IPS-NIHi7 (cell line): ENCODE measurements at regions not wholly inside any gene's neighbourhood (a gene's known extent, or its start where the extent isn't known, plus 50 kb on each side); places are given as distances from the start of the nearest gene placed in this dataset.
"Not testable (repeated sequence)": the region's sequence is repeated elsewhere in the genome, so short reads cannot be mapped to it uniquely, and the experiment has no call there.

Experiments
- DNase-seq: peaks from one replicate; pipeline ENCODE4 v3.0.0; 2012; ENCODE audit warnings: mixed read lengths; ENCODE audit errors: extremely low spot score

DNA sequence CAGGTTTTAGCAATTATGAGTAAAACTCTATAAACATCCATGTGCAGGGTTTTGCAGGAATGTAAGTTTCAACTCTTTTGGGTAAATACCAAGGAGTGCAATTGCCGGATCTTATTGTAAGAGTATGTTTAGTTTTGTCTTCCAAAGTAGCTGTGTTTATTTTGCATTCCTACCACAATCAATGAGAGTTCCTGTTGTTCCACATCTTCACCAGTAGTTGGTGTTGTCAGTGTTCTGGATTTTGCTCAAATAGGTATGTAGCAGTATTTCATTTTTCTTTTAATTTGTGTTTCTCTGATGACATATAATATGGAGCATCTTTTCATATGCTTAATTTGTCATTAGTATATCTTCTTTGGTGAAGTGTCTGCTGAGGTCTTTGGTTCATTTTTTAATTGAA, 185.1 kb upstream of the GALNT15 start:
- DNase-seq = no peak

DNA sequence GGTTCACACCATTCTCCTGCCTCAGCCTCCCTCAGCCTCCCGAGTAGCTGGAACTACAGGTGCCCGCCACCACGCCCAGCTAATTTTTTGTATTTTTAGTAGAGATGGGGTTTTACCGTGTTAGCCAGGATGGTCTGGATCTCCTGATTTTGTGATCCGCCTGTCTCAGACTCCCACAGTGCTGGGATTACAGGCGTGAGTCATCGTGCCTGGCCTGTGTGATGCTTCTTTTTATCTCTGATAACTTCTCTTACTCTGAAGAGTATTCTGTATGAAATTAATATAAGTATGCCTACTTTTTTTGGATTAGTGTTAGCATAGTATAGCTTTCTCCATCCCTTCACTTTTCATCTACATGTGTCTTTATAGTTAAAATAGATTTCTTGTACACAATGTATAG, 180.8 kb upstream of the GALNT15 start:
- not testable (repeated sequence) for DNase-seq

- DNase-seq = not testable (repeated sequence)
Observed at GRCh38 chr3:15996496-15996895, 178.0 kb upstream of the GALNT15 start.

- no peak for DNase-seq
Observed at GRCh38 chr3:15997274-15997943, 177.1 kb upstream of the GALNT15 start.

DNA sequence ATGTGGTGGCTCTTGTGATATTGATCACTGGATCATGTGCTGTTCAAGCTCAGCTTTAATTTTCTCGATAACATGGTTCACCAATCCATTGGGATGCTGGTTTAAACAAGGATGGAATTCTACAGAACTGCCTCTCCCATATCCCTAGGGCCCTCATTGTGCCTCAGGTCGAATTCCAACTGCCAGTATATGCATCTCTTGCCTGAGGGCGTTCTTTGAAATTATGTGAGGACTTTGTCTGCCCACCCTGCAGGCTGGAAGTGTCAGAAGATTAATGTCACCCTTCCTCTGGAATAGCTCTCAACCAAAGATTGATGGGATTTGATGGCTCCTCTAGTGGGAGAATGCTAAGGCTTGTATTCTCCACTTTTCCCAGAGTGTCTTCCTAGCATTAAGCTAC, 175.6 kb upstream of the GALNT15 start:
- DNase-seq = no peak

DNA sequence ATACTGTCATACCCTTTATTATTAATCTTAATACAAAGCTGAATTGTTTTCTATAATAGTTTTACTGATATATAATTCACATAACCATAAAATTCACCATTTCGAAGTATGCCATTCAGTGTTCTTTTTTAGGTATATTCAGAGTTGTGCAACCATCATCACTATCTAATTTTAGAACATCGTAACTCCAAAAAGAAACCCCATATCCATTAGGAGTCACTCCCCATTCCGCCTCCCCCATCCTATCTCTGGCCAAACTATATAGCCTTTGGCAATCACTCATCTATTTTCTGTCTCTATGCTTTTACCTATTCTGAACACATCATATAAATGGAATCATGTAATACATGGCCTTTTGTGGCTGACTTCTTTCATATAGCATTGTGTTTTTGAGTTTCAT, 169.7 kb upstream of the GALNT15 start:
- no peak for DNase-seq

DNA sequence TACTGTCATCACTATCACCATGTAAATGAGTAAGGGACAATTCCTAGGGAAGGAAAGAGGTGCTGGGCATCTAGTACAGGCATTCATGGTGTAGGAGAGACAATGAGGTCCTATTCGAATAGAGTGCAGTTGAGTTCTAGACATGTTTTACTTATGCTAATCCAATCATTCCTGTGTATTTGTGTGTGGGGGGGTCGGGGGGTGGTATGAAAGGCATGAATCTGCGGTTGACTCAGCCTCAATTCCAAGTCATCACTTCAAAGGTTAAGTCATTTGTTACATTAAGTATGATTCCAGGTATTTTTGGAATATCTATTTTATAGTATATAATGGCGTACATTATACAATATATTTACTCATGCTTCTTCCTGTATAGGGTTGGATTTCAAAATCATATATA, 163.1 kb upstream of the GALNT15 start:
- no peak for DNase-seq

GRCh38 chr3:16012086-16012485, 162.4 kb upstream of the GALNT15 start:
- DNase-seq = no peak

- DNase-seq = no peak
Observed at GRCh38 chr3:16013568-16013967, 160.9 kb upstream of the GALNT15 start.

DNA sequence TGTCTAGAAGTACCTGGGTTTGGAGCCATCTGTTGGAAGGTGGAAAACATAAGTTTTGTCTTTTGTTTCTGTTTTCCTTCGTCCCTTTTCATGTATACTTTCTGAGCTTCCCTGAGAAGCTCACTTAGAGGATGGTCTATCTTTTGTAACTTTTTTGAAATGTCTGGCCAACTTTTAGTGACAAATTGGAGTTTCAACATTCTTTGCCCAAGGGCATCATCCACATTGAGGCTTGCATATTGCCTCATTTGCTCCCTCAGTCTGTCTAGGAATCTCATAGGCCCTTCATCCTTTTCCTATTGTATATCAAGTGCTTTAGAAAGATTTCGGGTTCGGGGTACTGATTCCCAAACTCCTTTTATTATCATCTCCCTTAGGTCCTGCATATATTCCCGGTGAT, 152.7 kb upstream of the GALNT15 start:
- DNase-seq = not testable (repeated sequence)

DNA sequence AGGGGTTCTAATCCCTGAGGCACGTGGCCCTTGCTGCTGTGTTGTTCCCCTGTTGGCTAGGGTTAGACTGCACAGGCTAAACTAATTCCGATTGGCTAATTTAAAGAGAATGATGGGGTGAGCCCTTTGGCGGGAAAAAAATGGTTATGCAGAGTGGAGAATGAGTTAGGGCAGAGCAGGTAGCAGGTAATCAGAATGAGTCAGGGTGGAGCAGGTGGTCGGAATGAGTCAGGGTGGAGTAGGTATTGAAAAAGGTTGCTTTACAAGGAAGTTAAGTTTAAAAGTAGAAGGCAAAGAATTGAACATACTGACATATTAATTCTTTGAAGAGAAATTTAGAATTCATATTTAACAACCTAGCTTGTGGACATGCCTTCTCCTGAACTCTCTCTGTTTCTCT, 150.6 kb upstream of the GALNT15 start:
- DNase-seq = not testable (repeated sequence)

DNA sequence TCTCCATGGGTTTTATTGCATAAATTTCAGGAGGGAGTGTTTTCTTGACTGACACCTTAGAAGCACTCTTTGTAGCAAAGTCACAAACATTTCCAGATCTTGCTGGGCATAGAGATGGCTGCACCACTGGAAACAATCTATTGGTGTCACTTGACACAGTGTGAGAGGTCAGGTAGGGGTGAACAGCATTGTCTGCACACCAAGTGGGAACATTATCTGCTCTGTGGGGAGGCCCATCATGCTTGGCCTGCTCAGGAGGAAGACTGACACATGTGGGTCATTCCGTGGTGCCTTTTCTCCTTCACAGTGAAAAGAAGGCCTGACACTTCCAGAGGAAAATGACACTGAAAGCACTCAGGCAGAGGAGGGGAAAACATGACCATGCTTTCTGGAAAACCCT, 149.9 kb upstream of the GALNT15 start:
- DNase-seq = no peak

DNA sequence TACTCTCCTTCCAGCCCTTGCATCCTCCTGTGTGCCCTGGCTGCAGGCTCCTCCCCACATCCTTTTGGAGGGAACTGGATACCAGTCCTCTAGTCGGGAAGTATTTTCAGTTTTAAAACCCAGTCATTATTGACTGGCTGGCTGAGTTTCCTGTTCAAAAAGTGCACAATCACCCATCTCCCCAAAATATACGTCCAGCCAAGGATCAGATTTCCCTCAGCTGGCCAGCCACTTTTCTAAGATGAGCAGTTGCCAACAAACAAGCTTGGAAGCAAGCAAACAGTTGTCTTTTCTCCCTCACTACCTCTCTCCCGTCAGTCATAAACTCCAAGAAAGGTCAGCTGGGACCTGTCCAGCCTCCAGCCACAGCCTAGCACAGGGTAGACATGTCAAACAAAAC, 147.7 kb upstream of the GALNT15 start:
- no peak for DNase-seq

DNA sequence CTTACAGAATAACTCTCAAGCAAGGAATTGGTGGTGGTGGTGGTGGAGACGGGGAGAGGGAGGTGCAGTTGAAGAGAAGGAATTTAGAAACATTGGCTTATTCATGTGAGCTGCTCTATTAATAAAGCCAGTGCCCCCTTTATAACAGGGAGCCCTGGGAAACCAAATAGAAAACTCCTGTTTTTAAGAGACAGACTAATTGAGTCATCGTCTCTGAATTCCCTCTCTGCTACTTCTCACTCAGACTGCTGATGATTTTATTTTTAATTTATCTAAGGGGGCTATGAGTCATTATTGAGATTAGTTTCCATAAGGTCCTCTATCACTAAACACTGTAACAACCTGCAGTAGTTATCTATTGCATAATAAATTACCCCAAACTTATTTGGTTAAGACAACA, 145.9 kb upstream of the GALNT15 start:
- no peak for DNase-seq

DNA sequence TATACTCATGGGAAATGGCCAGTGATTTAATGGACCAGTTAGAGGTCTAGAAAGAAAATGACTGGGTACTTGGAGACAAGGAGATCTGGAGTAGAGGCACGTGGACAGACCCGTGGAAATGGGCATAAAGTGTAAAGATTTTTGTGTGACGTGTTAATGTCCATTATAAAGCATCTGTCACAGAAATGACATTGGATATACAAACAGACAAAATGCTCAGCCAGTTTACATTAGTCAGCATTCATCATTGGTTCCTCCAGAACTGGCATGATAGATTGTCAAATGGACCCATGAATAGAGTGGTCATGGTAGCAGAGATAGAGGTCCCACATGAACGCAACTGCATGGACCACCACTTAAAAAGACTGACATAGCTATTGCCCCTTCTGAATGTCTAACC, 144.1 kb upstream of the GALNT15 start:
- DNase-seq = no peak

DNA sequence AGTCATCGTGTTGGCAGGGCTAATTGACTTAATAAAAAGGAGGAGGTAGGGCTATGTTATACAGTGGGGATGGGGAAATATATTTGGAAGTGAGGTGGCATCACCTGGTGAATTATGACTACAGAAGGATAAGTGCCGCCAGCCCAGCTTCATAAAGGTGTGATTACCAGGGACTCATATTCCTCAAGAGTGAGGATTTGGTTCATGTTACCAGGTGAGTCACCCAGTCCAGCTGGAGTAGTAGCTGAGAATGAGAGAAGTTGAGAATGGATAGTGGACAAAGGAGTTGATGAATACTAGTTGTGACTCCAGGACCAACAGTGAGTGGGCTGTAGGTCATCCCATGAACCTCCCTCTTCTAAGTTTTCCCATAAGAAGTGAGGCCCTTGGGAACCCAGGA, 143.0 kb upstream of the GALNT15 start:
- no peak for DNase-seq

DNA sequence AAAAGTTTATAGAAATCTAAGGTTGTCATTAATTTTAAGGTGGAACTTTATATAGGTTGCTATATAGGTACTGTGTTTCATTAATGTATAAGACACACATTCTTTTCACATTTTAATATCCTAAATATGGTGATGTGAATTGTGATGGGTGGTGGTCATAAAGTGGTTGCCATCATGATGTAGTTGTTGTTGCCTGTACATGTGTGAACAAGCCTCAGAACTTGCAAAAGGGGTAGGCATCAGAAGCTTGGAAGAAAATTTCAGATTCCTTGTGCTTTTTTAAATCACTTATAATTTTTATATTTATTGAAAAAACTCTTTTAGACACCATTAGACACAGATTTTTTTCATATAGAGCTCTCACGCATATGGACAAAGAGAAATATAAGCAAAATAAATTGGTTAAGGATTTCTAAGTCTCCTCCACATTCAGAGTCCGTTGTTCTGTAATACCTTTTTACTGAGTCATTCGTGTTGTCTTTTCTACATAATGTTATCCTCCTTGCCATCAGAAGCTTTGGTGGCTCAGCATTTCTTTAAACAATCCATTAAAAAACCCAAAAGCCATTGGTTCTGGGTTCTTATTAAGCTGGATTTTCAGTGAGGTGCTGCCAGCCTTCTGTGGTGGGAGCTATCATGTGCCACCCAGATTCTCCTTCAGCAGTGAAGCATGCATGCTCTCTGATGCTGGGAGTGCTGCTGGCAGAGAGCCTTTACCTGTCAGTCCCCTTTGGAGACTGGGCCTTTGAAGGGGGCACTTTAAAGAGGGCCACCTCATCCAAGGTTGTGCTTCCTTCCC, 140.4 kb upstream of the GALNT15 start:
- no peak for DNase-seq

DNA sequence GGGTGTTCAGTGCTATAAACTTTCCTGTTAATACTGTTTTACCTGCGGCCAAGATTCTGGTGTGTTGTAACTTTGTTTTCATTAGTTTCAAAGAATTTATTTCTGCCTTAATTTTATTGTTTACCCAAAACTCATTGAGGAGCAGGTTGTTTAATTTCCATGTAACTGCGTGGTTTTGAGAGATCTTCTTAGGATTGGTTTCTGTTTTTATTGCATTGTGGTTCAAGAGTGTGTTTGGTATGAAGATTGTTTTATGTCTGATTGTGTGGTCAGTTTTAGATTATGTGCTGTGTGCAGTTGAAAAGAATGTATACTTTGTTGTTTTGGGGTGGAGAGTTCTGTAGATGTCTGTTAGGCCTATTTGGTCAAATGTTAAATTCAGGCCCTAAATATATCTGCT, 133.5 kb upstream of the GALNT15 start:
- DNase-seq = no peak

DNA sequence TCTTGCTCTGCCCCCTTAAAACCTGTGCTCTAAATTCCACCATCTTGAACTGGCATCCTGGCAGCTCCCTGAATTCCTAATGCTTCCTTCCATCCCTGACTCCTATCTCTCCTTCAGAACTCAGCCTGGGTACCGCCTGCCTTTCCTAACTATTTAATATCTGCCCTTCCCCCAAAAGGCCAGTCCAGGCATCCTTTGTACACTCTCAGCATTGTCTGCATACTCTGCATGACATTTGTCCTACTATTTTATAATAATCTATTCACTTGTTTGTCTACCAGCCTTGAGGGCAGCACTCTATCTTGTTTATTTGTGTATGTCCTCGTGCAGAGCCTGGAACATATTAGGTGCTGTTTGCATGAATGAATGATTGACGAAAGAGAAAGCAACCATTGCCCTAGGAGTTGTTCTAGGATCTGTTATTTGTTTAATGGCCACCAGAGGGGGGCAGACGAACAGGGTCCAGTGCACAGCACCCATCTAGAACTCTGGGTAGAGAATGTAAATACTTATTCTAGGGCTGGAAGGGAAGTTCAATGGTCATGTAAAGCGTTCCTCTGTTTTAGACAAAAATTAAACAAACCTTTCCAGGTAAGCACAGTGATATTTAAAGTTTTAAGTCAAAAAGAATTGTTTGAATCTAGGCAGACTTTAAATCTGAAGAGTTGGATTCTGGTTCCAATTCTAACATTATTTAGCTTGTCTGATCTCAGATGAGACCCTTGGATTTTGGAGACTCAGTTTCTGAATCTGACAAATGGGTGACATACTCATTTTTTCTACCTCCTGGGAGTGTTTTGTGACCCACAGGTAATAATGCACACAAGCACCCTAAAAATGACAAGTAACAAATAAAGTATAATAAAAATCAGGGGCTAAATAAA, 125.8 kb upstream of the GALNT15 start:
- DNase-seq = peak; percentile 79

GRCh38 chr3:16050641-16051467, 123.6 kb upstream of the GALNT15 start:
- DNase-seq = no peak

GRCh38 chr3:16051691-16052090, 122.8 kb upstream of the GALNT15 start:
- no peak for DNase-seq

- no peak for DNase-seq
Observed at GRCh38 chr3:16052964-16053363, 121.5 kb upstream of the GALNT15 start.
